Neural cell (in vitro differentiated cells): ENCODE measurements at regions not wholly inside any gene's neighbourhood (a gene's known extent, or its start where the extent isn't known, plus 50 kb on each side); places are given as distances from the start of the nearest gene placed in this dataset.

Experiments used
- H2AFZ ChIP-seq: fragments of 200-600, 300-800 bp; sonication (generic), shearing (Covaris generic); 2 replicates; pipeline ENCODE4 v1.6.0; 2014; ENCODE audit warnings: low read depth, mild to moderate bottlenecking, antibody characterized with exemption, low read length, moderate library complexity
- H3F3A ChIP-seq: fragments of 200-600 bp; shearing (Covaris generic); 2 replicates; pipeline ENCODE4 v1.6.1; 2016; ENCODE audit warnings: mild to moderate bottlenecking, moderate library complexity, mixed read lengths, antibody characterized with exemption, low read length; ENCODE audit not compliant: insufficient read depth, poor library complexity, severe bottlenecking
- H3K27ac ChIP-seq: fragments of 200-600, 300-800 bp; sonication (generic), shearing (Covaris generic); 2 replicates; pipeline ENCODE4 v1.5.1; 2014; ENCODE audit warnings: mild to moderate bottlenecking, low read length, moderate library complexity
- H3K27me3 ChIP-seq: fragments of 300-800, 200-600 bp; sonication (generic), shearing (Covaris generic); 2 replicates; pipeline ENCODE4 v1.6.0; 2014; ENCODE audit warnings: mild to moderate bottlenecking, low read depth, low read length, moderate library complexity; ENCODE audit not compliant: insufficient read depth
- H3K36me3 ChIP-seq: fragments of 300-800, 200-600 bp; sonication (generic), shearing (Covaris generic); 2 replicates; pipeline ENCODE4 v1.5.1; 2014; ENCODE audit warnings: mild to moderate bottlenecking, antibody characterized with exemption, low read length, moderate library complexity; ENCODE audit not compliant: insufficient read depth
- H3K4me2 ChIP-seq: fragments of 300-800, 200-600 bp; sonication (generic), shearing (Covaris generic); 2 replicates; pipeline ENCODE4 v1.6.0; 2014; ENCODE audit warnings: mild to moderate bottlenecking, low read length
- H3K4me3 ChIP-seq: fragments of 300-800, 200-600 bp; sonication (generic), shearing (Covaris generic); 2 replicates; pipeline ENCODE4 v1.5.1; 2014; ENCODE audit warnings: mild to moderate bottlenecking, low read length, moderate library complexity
- H3K79me2 ChIP-seq: fragments of 200-600 bp; shearing (Covaris generic); replicated peaks from 2 replicates; pipeline ENCODE4 v1.6.0; 2014; ENCODE audit warnings: mild to moderate bottlenecking, low read length, moderate library complexity; ENCODE audit not compliant: insufficient read depth
- H3K9ac ChIP-seq: fragments of 300-800, 200-600 bp; sonication (generic), shearing (Covaris generic); 2 replicates; pipeline ENCODE4 v1.6.1; 2016; ENCODE audit warnings: mild to moderate bottlenecking, low read length, mixed read lengths
- H3K9me2 ChIP-seq: fragments of 200-600 bp; shearing (Covaris generic); 2 replicates; pipeline ENCODE4 v1.6.1; 2016; ENCODE audit warnings: mild to moderate bottlenecking, low read length, mixed read lengths; ENCODE audit not compliant: insufficient read depth
- H3K9me3 ChIP-seq: fragments of 200-600, 300-800 bp; sonication (generic), shearing (Covaris generic); 2 replicates; pipeline ENCODE4 v1.6.1; 2016; ENCODE audit warnings: mild to moderate bottlenecking, mixed run types, low read length, moderate library complexity, mixed read lengths
- H4K20me1 ChIP-seq: fragments of 200-600 bp; shearing (Covaris generic); 2 replicates; pipeline ENCODE4 v1.6.1; 2016; ENCODE audit warnings: mild to moderate bottlenecking, mixed run types; ENCODE audit not compliant: insufficient read depth
- EP300 ChIP-seq: fragments of 450-650 bp; conservative IDR thresholded peaks from 2 replicates; pipeline ENCODE4 v1.6.1; 2014; ENCODE audit warnings: antibody characterized with exemption, mild to moderate bottlenecking, moderate library complexity; ENCODE audit not compliant: poor library complexity, severe bottlenecking
- EZH2 ChIP-seq: fragments of 200-600, 300-800 bp; shearing (Covaris generic), sonication (generic); IDR thresholded peaks from 2 replicates; pipeline ENCODE4 v1.6.1; 2014; ENCODE audit warnings: antibody characterized with exemption, low read length, borderline replicate concordance, mild to moderate bottlenecking; ENCODE audit not compliant: insufficient read depth, poor library complexity, severe bottlenecking
- MXI1 ChIP-seq: fragments of 450-650 bp; conservative IDR thresholded peaks from 2 replicates; pipeline ENCODE4 v1.6.1; 2014; ENCODE audit warnings: antibody characterized with exemption, mild to moderate bottlenecking; ENCODE audit not compliant: poor library complexity, severe bottlenecking
- POLR2AphosphoS5 ChIP-seq: IDR thresholded peaks from 2 replicates; pipeline ENCODE4 v1.6.1; 2012
- RAD21 ChIP-seq: fragments of 450-650 bp; conservative IDR thresholded peaks from 2 replicates; pipeline ENCODE4 v1.6.1; 2014; ENCODE audit warnings: antibody characterized with exemption, mild to moderate bottlenecking, moderate library complexity
- SMC3 ChIP-seq: fragments of 450-650 bp; conservative IDR thresholded peaks from 2 replicates; pipeline ENCODE4 v1.6.1; 2014; ENCODE audit warnings: antibody characterized with exemption, mild to moderate bottlenecking, moderate library complexity; ENCODE audit not compliant: poor library complexity
- TAF1 ChIP-seq: IDR thresholded peaks from 2 replicates; pipeline ENCODE4 v1.6.1; 2012; ENCODE audit warnings: low read depth
- TF ChIP-seq, protein P1 (sequence below): IDR thresholded peaks from 2 replicates; pipeline ENCODE4 v1.6.1; 2012; ENCODE audit warnings: borderline replicate concordance
- TF ChIP-seq, protein P2 (sequence below): fragments of 450-650 bp; IDR thresholded peaks from 2 replicates; pipeline ENCODE4 v1.5.1; 2014; ENCODE audit warnings: antibody characterized with exemption, mild to moderate bottlenecking, moderate library complexity; ENCODE audit not compliant: poor library complexity, severe bottlenecking

DNA sequence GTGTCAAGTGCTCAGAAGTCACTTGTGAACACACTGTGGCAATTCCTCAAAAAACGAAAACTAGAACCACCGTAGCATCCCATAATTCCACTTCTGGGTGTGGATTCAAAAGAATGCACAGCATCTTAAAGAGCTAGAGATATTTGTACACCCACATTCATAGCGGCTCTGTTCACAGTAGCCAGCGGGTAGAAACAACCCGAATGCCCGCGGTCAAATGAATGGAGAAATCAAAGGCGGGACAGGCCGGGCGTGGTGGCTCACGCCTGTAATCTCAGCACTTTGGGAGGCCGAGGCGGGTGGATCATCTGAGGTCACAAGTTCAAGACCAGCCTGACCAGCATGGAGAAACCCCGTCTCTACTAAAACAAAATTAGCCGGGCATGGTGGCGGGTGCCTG lies 337.5 kb downstream of the SEC14L1 start:
- no peak overlapping the region for H3K4me2 ChIP-seq
- H3F3A ChIP-seq, result no peaks in the 10 kb centered on the region
- no peaks in the 10 kb centered on the region for H4K20me1 ChIP-seq
- no peaks in the 10 kb centered on the region for H3K9me3 ChIP-seq
- H3K36me3 ChIP-seq, result no peaks in the 10 kb centered on the region
- TF ChIP-seq, protein P1, sequence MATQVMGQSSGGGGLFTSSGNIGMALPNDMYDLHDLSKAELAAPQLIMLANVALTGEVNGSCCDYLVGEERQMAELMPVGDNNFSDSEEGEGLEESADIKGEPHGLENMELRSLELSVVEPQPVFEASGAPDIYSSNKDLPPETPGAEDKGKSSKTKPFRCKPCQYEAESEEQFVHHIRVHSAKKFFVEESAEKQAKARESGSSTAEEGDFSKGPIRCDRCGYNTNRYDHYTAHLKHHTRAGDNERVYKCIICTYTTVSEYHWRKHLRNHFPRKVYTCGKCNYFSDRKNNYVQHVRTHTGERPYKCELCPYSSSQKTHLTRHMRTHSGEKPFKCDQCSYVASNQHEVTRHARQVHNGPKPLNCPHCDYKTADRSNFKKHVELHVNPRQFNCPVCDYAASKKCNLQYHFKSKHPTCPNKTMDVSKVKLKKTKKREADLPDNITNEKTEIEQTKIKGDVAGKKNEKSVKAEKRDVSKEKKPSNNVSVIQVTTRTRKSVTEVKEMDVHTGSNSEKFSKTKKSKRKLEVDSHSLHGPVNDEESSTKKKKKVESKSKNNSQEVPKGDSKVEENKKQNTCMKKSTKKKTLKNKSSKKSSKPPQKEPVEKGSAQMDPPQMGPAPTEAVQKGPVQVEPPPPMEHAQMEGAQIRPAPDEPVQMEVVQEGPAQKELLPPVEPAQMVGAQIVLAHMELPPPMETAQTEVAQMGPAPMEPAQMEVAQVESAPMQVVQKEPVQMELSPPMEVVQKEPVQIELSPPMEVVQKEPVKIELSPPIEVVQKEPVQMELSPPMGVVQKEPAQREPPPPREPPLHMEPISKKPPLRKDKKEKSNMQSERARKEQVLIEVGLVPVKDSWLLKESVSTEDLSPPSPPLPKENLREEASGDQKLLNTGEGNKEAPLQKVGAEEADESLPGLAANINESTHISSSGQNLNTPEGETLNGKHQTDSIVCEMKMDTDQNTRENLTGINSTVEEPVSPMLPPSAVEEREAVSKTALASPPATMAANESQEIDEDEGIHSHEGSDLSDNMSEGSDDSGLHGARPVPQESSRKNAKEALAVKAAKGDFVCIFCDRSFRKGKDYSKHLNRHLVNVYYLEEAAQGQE, result no peak
- TF ChIP-seq EP300, result no peak
- TF ChIP-seq MXI1, result no peak
- TF ChIP-seq POLR2AphosphoS5, result no peak
- no peak for TF ChIP-seq SMC3
- TF ChIP-seq TAF1, result no peak
- TF ChIP-seq RAD21, result no peak
- no peak for TF ChIP-seq EZH2
- TF ChIP-seq, protein P2, sequence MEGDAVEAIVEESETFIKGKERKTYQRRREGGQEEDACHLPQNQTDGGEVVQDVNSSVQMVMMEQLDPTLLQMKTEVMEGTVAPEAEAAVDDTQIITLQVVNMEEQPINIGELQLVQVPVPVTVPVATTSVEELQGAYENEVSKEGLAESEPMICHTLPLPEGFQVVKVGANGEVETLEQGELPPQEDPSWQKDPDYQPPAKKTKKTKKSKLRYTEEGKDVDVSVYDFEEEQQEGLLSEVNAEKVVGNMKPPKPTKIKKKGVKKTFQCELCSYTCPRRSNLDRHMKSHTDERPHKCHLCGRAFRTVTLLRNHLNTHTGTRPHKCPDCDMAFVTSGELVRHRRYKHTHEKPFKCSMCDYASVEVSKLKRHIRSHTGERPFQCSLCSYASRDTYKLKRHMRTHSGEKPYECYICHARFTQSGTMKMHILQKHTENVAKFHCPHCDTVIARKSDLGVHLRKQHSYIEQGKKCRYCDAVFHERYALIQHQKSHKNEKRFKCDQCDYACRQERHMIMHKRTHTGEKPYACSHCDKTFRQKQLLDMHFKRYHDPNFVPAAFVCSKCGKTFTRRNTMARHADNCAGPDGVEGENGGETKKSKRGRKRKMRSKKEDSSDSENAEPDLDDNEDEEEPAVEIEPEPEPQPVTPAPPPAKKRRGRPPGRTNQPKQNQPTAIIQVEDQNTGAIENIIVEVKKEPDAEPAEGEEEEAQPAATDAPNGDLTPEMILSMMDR, result no peak
- H3K9me2 ChIP-seq, result no peaks in the 10 kb centered on the region
- peaks cover 33% of the 10 kb centered on the region for H3K79me2 ChIP-seq
- H3K27ac ChIP-seq, result no peak overlapping the region
- H3K9ac ChIP-seq, result no peak overlapping the region
- H3K27me3 ChIP-seq, result no peaks in the 10 kb centered on the region
- no peak overlapping the region for H3K4me3 ChIP-seq
- no peak overlapping the region for H2AFZ ChIP-seq

DNA sequence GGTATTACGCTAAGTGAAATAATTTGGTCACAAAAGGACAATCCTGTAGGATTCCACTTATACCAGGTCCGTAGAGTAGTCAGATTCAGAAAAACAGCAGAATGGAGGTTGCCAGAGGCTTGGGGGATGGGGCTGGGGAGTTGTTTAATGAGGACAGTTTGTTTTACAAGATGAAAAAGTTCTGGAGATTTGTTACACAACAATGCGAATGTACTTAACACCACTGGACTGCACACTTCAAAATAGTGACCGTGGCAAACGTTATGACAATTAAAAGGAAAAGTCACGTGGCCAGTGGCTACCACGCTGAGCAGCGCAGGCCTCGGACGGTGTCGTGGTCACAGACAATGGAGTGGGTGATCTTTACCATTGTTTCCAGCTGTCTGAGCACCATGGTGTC lies 338.1 kb downstream of the SEC14L1 start:
- Histone ChIP-seq H3K4me2 (no peak overlapping the region), H3K4me3 (no peak overlapping the region), H3K9ac (no peak overlapping the region), H2AFZ (no peak overlapping the region), H3F3A (no peaks in the 10 kb centered on the region), H3K9me3 (no peaks in the 10 kb centered on the region), H4K20me1 (no peaks in the 10 kb centered on the region), H3K36me3 (no peaks in the 10 kb centered on the region), H3K79me2 (peaks cover 27% of the 10 kb centered on the region), H3K27me3 (no peaks in the 10 kb centered on the region), H3K27ac (no peak overlapping the region), H3K9me2 (no peaks in the 10 kb centered on the region)
- no peak for TF ChIP-seq RAD21
- TF ChIP-seq SMC3, result no peak
- no peak for TF ChIP-seq EZH2
- TF ChIP-seq, protein P2, result no peak
